ENCODE measurements at regions not wholly inside any gene's neighbourhood (a gene's known extent, or its start where the extent isn't known, plus 50 kb on each side); places are given as distances from the start of the nearest gene placed in this dataset.

DNA sequence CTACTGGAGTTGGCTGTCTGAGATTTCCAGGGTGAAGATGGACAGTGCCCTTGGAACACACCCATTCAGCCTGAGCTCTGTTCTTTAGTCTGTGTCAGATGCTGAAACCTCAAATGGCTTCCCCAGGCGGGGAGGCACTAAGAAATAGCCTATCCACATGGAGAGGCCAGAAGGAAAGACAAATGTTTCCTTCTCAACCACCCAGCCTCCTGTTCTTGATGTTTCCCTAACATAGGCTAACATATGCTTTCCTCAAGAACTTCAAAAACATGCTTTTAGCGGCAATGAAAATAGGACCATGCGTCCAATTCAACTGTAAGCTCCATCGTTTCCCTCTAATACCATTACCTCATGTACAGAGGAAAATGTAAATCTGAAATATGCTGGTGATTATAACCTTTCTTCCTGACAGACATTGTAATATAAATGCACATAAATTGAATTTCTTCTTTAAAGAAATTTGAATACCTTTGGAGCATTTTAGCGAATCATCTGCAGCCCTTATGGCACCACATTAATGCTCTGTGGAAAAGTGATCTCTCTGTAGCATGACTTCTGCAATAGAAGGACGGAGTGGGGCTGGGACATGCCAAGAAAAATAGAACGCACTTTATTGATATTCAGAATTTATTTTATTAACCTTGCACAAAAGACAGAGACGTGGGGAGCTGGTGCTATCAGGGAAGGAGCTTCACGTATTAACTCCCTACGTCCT lies 60.1 kb downstream of the IRX3 start:
- no peak for DNase-seq
- Histone ChIP-seq H3K36me3 (ENCODE audit: control insufficient read depth in 4 of 4, insufficient read depth in 4 of 4, low read length in 4 of 4) (no peaks in the 10 kb centered on the region), H3K27me3 (ENCODE audit: control insufficient read depth in 3 of 3, insufficient read depth in 3 of 3, low read length in 2 of 3) (peaks cover 0 to 6% (median 0%) of the 10 kb centered on the region in 3 donors), H3K4me1 (ENCODE audit: control insufficient read depth in 5 of 5, insufficient read depth in 5 of 5, low read length in 5 of 5) (no peaks in the 10 kb centered on the region), H3K9ac (ENCODE audit: insufficient read depth in 1 of 2, low read length in 2 of 2) (no peak overlapping the region), H3K27ac (ENCODE audit: low read depth in 1 of 2, low read length in 1 of 2) (no peak overlapping the region), H3K9me3 (ENCODE audit: control insufficient read depth in 4 of 4, insufficient read depth in 3 of 4, low read length in 3 of 4) (peaks cover 0 to 3% (median under 1%) of the 10 kb centered on the region in 4 donors), H3K4me3 (no peak overlapping the region)
- TF ChIP-seq, protein P1, sequence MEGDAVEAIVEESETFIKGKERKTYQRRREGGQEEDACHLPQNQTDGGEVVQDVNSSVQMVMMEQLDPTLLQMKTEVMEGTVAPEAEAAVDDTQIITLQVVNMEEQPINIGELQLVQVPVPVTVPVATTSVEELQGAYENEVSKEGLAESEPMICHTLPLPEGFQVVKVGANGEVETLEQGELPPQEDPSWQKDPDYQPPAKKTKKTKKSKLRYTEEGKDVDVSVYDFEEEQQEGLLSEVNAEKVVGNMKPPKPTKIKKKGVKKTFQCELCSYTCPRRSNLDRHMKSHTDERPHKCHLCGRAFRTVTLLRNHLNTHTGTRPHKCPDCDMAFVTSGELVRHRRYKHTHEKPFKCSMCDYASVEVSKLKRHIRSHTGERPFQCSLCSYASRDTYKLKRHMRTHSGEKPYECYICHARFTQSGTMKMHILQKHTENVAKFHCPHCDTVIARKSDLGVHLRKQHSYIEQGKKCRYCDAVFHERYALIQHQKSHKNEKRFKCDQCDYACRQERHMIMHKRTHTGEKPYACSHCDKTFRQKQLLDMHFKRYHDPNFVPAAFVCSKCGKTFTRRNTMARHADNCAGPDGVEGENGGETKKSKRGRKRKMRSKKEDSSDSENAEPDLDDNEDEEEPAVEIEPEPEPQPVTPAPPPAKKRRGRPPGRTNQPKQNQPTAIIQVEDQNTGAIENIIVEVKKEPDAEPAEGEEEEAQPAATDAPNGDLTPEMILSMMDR (IDR thresholded peaks at IDR 0.05; ENCODE audit: control extremely low read depth, extremely low read depth) = no peak
- no peak for ATAC-seq (ENCODE audit: insufficient read depth, low FRiP score)
- 90 to 91% methylated on average over 10 of the region's 10 CpGs for WGBS, 2 donors

DNA sequence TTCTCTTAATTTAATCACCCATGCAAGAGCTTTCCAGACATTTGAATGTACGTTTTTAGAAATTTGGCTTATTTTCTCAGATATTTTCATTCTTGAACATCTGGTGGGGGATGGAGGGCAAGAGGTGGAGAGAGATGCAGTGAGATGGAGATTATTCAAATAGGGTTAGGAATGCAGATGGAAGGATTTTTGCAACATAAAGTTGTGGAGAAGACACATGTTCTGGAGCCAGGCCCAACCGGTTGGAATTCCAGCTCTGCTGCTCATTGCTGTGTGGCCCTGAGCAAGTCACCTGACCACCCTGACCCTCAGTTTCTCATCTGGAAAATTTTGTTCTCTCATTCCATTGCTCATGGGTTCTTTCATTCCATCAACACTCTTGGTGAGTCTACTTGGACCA lies 66.9 kb downstream of the IRX3 start:
- peaks cover 0 to 9% (median 5%) of the 10 kb centered on the region in 5 donors for H3K4me1 ChIP-seq (ENCODE audit: control insufficient read depth in 5 of 5, insufficient read depth in 5 of 5, low read length in 5 of 5)

DNA sequence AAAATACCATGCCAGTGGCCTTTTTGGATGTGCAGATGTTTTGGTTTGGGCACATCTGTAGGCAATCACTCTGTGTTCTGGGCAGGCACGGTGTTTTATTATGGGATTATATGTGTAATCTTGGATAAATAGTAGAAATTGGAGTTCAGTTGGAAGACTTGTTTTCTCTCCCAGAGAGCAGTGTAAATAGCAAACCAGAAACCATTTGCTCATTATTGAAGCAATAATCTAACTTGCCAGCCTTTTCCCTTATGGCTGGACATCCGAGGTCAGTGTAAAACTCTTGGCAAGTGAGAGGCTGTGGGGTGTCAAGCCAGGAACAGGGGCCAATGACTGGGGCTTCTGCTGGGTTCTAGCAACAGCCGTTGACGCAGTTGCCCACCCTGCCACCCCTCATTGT lies 69.9 kb downstream of the IRX3 start:
- ATAC-seq (ENCODE audit: insufficient read depth, low FRiP score) = no peak
- Histone ChIP-seq H3K36me3 (ENCODE audit: control insufficient read depth in 4 of 4, insufficient read depth in 4 of 4, low read length in 4 of 4) (no peaks in the 10 kb centered on the region), H3K27ac (ENCODE audit: low read depth in 1 of 2, low read length in 1 of 2) (no peak overlapping the region), H3K4me1 (ENCODE audit: control insufficient read depth in 5 of 5, insufficient read depth in 5 of 5, low read length in 5 of 5) (peaks cover 0 to 9% (median 5%) of the 10 kb centered on the region in 5 donors), H3K4me3 (no peak overlapping the region), H3K27me3 (ENCODE audit: control insufficient read depth in 3 of 3, insufficient read depth in 3 of 3, low read length in 2 of 3) (peaks cover 0 to 33% (median 22%) of the 10 kb centered on the region in 3 donors), H3K9ac (ENCODE audit: insufficient read depth in 1 of 2, low read length in 2 of 2) (no peak overlapping the region), H3K9me3 (ENCODE audit: control insufficient read depth in 4 of 4, insufficient read depth in 3 of 4, low read length in 3 of 4) (no peaks in the 10 kb centered on the region)
- TF ChIP-seq, protein P1 (IDR thresholded peaks at IDR 0.05; ENCODE audit: control extremely low read depth, extremely low read depth) = no peak
- DNase-seq = no peak
- 75 to 87% methylated on average over 4 of the region's 4 CpGs for WGBS, 2 donors

More for the DNA sequence above, 66.9 kb downstream of the IRX3 start:
- Histone ChIP-seq H3K9ac (ENCODE audit: insufficient read depth in 1 of 2, low read length in 2 of 2) (no peak overlapping the region), H3K9me3 (ENCODE audit: control insufficient read depth in 4 of 4, insufficient read depth in 3 of 4, low read length in 3 of 4) (no peaks in the 10 kb centered on the region), H3K36me3 (ENCODE audit: control insufficient read depth in 4 of 4, insufficient read depth in 4 of 4, low read length in 4 of 4) (no peaks in the 10 kb centered on the region), H3K4me3 (no peak overlapping the region), H3K27ac (ENCODE audit: low read depth in 1 of 2, low read length in 1 of 2) (no peak overlapping the region), H3K27me3 (ENCODE audit: control insufficient read depth in 3 of 3, insufficient read depth in 3 of 3, low read length in 2 of 3) (peaks cover 0 to 5% (median 5%) of the 10 kb centered on the region in 3 donors)
- DNase-seq (no peak), ATAC-seq (ENCODE audit: insufficient read depth, low FRiP score) (no peak)
- WGBS, 2 donors = 80 to 91% methylated on average over 2 of the region's 2 CpGs
- TF ChIP-seq, protein P1 (IDR thresholded peaks at IDR 0.05; ENCODE audit: control extremely low read depth, extremely low read depth) = no peak
